ENCODE measurements at regions not wholly inside any gene's neighbourhood (a gene's known extent, or its start where the extent isn't known, plus 50 kb on each side); places are given as distances from the start of the nearest gene placed in this dataset.

DNA sequence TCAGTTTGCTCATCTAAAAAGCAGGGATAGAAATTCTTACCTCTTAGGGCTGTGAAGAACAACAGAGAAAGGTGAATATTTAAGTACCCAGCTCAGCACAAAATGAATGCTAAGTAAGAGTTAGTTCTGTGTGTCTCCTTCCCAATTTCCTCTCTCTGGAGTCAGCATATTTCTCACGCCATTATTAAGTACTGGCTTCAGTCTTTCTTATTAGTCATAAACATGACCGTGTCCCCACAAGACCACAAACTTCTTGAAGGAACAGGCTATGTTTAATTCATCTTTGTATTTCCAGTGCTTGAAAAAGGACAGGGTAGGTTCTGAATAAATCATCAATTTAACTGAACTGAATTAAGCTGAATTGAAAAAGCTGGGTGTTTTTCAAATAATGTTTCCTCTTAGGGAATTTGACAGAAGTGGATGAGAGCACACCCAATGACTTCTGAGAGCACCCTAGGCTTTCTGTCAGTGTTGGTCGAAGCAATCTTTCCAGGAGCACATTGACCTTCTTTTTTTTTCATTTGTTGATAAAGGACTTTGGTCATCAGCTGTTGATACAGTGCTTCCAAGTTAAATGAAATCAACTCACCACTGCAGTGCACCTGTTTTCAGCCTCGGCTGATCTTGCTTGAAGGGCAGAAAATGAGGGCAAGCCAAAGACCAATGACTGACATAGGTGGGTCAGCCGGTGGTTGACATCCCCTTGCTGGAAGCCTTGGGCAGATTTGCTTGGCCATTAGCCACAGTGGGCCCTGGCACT, 324.6 kb downstream of the MFSD1 start:
- DNase-seq (ENCODE audit: extremely low spot score, unreplicated experiment) = no peak
- H3K36me3 Mint-ChIP-seq (ENCODE audit: unreplicated experiment) = no peaks in the 10 kb centered on the region

DNA sequence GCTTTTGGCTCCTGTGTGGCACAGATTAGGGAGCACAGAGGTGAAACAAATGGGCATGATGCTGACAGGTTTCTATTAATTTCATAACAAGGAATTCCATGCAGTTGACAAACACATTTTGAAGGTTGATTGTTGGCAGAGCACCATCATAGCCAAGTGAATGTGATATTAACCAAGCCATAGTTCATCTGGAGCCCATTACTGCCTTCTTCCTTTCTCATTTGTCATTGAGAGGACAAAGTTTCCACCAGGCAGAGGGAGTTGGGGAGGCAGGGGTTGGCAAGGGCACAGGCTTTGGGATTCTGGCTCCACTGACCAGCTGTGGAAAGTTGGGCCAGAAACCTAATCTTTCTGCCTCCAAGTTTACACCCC, 325.2 kb downstream of the MFSD1 start:
- Mint-ChIP-seq H3K27me3 (ENCODE audit: unreplicated experiment) (peaks cover 14% of the 10 kb centered on the region), H3K4me3 (ENCODE audit: unreplicated experiment) (no peak overlapping the region), H3K9me3 (ENCODE audit: unreplicated experiment) (no peaks in the 10 kb centered on the region), H3K27ac (ENCODE audit: unreplicated experiment) (no peak overlapping the region), H3K4me1 (ENCODE audit: unreplicated experiment) (no peaks in the 10 kb centered on the region), H3K36me3 (ENCODE audit: unreplicated experiment) (no peaks in the 10 kb centered on the region)
- no peak for DNase-seq (ENCODE audit: extremely low spot score, unreplicated experiment)
- TF ChIP-seq, protein P1, sequence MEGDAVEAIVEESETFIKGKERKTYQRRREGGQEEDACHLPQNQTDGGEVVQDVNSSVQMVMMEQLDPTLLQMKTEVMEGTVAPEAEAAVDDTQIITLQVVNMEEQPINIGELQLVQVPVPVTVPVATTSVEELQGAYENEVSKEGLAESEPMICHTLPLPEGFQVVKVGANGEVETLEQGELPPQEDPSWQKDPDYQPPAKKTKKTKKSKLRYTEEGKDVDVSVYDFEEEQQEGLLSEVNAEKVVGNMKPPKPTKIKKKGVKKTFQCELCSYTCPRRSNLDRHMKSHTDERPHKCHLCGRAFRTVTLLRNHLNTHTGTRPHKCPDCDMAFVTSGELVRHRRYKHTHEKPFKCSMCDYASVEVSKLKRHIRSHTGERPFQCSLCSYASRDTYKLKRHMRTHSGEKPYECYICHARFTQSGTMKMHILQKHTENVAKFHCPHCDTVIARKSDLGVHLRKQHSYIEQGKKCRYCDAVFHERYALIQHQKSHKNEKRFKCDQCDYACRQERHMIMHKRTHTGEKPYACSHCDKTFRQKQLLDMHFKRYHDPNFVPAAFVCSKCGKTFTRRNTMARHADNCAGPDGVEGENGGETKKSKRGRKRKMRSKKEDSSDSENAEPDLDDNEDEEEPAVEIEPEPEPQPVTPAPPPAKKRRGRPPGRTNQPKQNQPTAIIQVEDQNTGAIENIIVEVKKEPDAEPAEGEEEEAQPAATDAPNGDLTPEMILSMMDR (IDR thresholded peaks at IDR 0.05) = no peak

More for the DNA sequence above, 324.6 kb downstream of the MFSD1 start:
- Mint-ChIP-seq H3K4me1 (ENCODE audit: unreplicated experiment) (no peaks in the 10 kb centered on the region), H3K27me3 (ENCODE audit: unreplicated experiment) (peaks cover 15% of the 10 kb centered on the region), H3K9me3 (ENCODE audit: unreplicated experiment) (no peaks in the 10 kb centered on the region), H3K4me3 (ENCODE audit: unreplicated experiment) (no peak overlapping the region), H3K27ac (ENCODE audit: unreplicated experiment) (no peak overlapping the region)
- TF ChIP-seq, protein P1 (IDR thresholded peaks at IDR 0.05) = no peak

DNA sequence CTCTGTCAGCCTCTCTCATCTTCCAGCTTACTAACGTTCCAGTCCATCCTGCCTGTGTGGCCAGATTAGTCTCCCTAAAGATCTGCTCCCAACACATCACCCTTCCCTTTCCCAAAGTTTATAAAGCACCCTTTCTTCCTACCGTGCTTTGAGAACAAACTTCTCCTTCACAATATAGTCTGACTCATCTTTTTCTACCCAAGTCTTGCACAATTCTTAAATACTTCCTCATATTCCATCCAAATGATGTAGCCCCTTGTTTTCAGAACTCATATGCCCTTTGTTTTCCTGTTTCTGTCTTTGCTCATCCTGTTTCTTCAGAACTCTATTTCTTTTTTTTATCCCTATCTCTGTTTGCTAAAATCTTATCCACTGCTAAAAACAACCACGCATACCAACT, 326.8 kb downstream of the MFSD1 start:
- no peak overlapping the region for H3K27ac Mint-ChIP-seq (ENCODE audit: unreplicated experiment)
- H3K9me3 Mint-ChIP-seq (ENCODE audit: unreplicated experiment) = no peaks in the 10 kb centered on the region
- TF ChIP-seq, protein P1 (IDR thresholded peaks at IDR 0.05) = no peak
- no peaks in the 10 kb centered on the region for H3K4me1 Mint-ChIP-seq (ENCODE audit: unreplicated experiment)
- H3K27me3 Mint-ChIP-seq (ENCODE audit: unreplicated experiment) = peaks cover 13% of the 10 kb centered on the region
- no peak for DNase-seq (ENCODE audit: extremely low spot score, unreplicated experiment)
- H3K36me3 Mint-ChIP-seq (ENCODE audit: unreplicated experiment) = no peaks in the 10 kb centered on the region
- no peak overlapping the region for H3K4me3 Mint-ChIP-seq (ENCODE audit: unreplicated experiment)

DNA sequence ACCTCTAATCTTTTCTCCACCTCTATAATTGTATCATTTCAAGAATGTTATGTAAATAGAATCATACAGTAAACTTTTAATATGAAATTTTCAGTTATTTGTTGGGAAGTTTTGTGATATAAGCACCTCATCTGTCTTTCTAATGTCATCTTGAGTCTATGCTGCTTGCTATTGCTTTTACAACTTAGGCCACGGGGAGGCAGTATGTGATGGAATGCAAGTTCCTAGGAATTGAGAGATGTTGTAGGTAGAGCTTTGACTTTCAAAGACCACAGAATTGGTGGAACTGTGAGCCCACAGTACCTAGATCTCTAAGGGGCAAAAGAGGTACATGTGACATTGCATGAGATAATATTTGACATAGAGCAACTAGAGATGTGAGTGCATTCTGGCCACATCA, 328.3 kb downstream of the MFSD1 start:
- H3K36me3 Mint-ChIP-seq (ENCODE audit: unreplicated experiment) = no peaks in the 10 kb centered on the region
- H3K27me3 Mint-ChIP-seq (ENCODE audit: unreplicated experiment) = peaks cover 11% of the 10 kb centered on the region
- no peak overlapping the region for H3K4me3 Mint-ChIP-seq (ENCODE audit: unreplicated experiment)
- H3K9me3 Mint-ChIP-seq (ENCODE audit: unreplicated experiment) = no peaks in the 10 kb centered on the region
- no peak for DNase-seq (ENCODE audit: extremely low spot score, unreplicated experiment)
- TF ChIP-seq, protein P1 (IDR thresholded peaks at IDR 0.05) = peak; percentile 7
- no peaks in the 10 kb centered on the region for H3K4me1 Mint-ChIP-seq (ENCODE audit: unreplicated experiment)
- H3K27ac Mint-ChIP-seq (ENCODE audit: unreplicated experiment) = no peak overlapping the region

DNA sequence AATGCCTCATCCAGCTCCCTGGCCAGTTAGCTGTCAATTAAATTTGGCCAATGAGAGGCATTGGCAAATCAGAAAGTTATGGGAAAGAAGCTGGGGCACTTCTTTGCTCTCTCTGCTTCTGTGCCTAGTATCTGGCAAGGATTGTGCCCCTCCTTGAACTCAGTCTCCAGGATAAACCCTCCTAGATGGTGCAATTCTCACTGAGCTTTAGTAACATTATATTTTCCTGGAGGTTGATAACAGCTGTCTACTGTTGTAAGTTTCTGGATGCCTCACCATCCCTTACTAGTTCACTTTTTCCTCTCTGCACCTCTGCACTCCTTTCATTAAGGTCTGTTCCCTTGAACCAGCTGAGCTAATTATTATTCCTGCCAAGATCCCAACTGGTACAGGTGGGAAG, 329.5 kb downstream of the MFSD1 start:
- Mint-ChIP-seq H3K27ac (ENCODE audit: unreplicated experiment) (no peak overlapping the region), H3K27me3 (ENCODE audit: unreplicated experiment) (peaks cover 13% of the 10 kb centered on the region), H3K4me3 (ENCODE audit: unreplicated experiment) (no peak overlapping the region), H3K9me3 (ENCODE audit: unreplicated experiment) (no peaks in the 10 kb centered on the region), H3K4me1 (ENCODE audit: unreplicated experiment) (no peaks in the 10 kb centered on the region), H3K36me3 (ENCODE audit: unreplicated experiment) (no peaks in the 10 kb centered on the region)
- TF ChIP-seq, protein P1 (IDR thresholded peaks at IDR 0.05) = no peak
- DNase-seq (ENCODE audit: extremely low spot score, unreplicated experiment) = no peak
